OCI-LY1 (cell line): ENCODE measurements at regions not wholly inside any gene's neighbourhood (a gene's known extent, or its start where the extent isn't known, plus 50 kb on each side); places are given as distances from the start of the nearest gene placed in this dataset.

Experiments
- CTCF ChIP-seq: fragments of 200-600 bp; sonication (generic), shearing (Covaris generic); IDR thresholded peaks from 2 replicates; pipeline ENCODE4 v1.5.1; 2017; ENCODE audit warnings: mild to moderate bottlenecking, antibody characterized with exemption, low read length, moderate library complexity, mixed read lengths
- EZH2 ChIP-seq: fragments of 200-600 bp; sonication (generic), shearing (Covaris generic); IDR thresholded peaks from 2 replicates; pipeline ENCODE4 v1.8.0; 2017; ENCODE audit warnings: borderline replicate concordance, mixed run types, mild to moderate bottlenecking, antibody characterized with exemption, low read length, moderate library complexity, mixed read lengths

DNA sequence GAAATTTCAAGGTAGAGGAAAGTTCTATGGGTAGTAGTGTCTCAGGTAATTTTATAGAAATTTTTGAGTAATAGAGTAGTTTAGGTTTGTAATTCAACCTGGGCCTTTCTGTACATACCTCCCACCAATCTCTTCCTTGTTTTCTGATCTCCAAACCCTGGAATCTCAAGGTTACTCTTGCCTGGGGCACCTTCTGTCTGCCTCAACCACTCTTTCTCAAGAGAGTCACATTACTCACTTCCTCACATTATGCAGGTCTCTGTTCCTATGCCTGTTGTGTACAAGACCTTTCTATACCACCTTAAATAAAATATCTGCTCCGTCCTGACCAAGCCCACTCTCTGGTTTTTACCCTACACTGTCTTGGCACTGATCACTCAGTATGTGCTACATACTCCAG lies 412.6 kb upstream of the CTNND2 start:
- no peak for TF ChIP-seq CTCF
- no peak for TF ChIP-seq EZH2
